AG09319 (cell line): ENCODE measurements at regions not wholly inside any gene's neighbourhood (a gene's known extent, or its start where the extent isn't known, plus 50 kb on each side); places are given as distances from the start of the nearest gene placed in this dataset.

Experiments used
- DNase-seq: peaks from one replicate; pipeline ENCODE4 v3.0.0-alpha.2; 2010; ENCODE audit warnings: low read depth; ENCODE audit errors: extremely low read depth
- CTCF ChIP-seq: IDR thresholded peaks from 2 replicates; pipeline ENCODE4 v1.5.1; 2011; ENCODE audit warnings: low read depth, mild to moderate bottlenecking, inconsistent platforms, low read length, moderate library complexity

DNA sequence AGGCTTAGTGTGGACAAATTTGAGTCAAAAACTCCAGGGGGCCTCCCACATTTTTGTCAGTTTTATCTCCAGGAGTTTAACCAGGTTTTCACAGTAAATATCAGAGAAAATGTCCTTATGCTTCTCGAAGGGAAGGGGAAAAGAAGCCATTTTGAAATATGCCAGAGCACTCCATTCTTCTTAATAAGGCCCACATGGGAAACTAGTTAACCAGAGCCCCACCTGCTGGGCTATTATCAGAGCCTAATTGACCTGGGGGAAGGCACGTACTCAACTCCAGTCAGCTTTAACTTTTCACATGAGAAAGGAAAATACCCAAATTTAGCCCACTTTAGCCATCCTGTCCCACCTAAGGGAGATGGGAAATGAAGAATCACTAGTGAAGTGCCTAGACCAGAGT, 296.3 kb downstream of the PTBP2 start:
- DNase-seq = no peak
- TF ChIP-seq CTCF = no peak
